ENCODE measurements at regions not wholly inside any gene's neighbourhood (a gene's known extent, or its start where the extent isn't known, plus 50 kb on each side); places are given as distances from the start of the nearest gene placed in this dataset.

DNA sequence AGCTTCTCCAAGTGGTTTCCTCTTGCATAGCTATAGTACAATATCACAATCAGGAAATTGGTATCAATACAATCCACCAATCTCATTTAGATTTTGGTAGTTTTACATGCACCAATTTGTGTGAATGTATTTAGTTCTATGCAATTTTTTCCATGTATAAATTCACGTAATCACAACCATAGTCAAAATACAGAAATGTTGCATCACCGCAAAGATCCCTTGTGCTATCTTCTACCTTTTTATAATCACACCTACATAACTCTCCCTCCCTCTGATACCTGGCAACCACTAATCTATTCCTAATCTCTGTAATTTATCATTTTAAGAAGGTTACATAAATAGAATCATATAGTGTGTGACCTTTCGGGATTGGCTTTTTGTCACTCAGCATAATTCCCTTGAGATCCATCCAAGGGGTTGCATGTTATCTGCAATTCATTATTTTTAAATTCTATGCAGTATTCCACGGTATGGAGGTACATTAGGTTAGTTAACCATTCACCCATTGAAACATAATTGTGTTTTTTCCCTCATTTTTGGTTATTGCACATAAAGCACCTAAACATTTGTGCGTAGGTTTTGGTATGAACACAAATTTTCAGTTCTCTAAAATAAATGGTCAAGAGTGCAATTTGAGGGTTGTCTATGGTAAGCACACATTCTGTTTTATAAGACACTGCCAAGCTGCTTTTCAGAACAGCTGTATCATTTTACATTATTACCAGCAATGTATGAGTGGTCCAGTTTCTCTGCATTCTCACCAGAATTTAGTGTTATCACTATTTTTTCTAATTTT lies 95.1 kb upstream of the SLC22A23 start:
- TF ChIP-seq, protein P1, sequence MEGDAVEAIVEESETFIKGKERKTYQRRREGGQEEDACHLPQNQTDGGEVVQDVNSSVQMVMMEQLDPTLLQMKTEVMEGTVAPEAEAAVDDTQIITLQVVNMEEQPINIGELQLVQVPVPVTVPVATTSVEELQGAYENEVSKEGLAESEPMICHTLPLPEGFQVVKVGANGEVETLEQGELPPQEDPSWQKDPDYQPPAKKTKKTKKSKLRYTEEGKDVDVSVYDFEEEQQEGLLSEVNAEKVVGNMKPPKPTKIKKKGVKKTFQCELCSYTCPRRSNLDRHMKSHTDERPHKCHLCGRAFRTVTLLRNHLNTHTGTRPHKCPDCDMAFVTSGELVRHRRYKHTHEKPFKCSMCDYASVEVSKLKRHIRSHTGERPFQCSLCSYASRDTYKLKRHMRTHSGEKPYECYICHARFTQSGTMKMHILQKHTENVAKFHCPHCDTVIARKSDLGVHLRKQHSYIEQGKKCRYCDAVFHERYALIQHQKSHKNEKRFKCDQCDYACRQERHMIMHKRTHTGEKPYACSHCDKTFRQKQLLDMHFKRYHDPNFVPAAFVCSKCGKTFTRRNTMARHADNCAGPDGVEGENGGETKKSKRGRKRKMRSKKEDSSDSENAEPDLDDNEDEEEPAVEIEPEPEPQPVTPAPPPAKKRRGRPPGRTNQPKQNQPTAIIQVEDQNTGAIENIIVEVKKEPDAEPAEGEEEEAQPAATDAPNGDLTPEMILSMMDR (IDR thresholded peaks at IDR 0.05) = no peak
- no peak for TF ChIP-seq POLR2A (IDR thresholded peaks at IDR 0.05)
